ENCODE measurements at regions not wholly inside any gene's neighbourhood (a gene's known extent, or its start where the extent isn't known, plus 50 kb on each side); places are given as distances from the start of the nearest gene placed in this dataset.

GRCh38 chr11:120010775-120011174 is 127.1 kb downstream of the TRIM29 start:
- Histone ChIP-seq H3K27ac (ENCODE audit: insufficient read depth, low read depth, low read length) (no peak overlapping the region), H3K9ac (replicated peaks; ENCODE audit: extremely low read depth, insufficient read depth, low read length) (no peak overlapping the region), H2AFZ (ENCODE audit: low read depth, low read length) (no peak overlapping the region), H4K20me1 (replicated peaks; ENCODE audit: control insufficient read depth, extremely low read depth, insufficient read depth, low read length) (no peaks in the 10 kb centered on the region), H3K9me1 (replicated peaks; ENCODE audit: control insufficient read depth, extremely low read depth, insufficient read depth, low read length) (no peaks in the 10 kb centered on the region), H3K9me3 (replicated peaks; ENCODE audit: control insufficient read depth, insufficient read depth, low read length) (no peaks in the 10 kb centered on the region), H3K4me1 (ENCODE audit: control insufficient read depth, extremely low read depth, insufficient read depth, low read length) (no peaks in the 10 kb centered on the region), H3K27me3 (ENCODE audit: control insufficient read depth in 2 of 2, insufficient read depth in 2 of 2, low read length in 2 of 2) (no peaks in the 10 kb centered on the region), H3K36me3 (ENCODE audit: control insufficient read depth in 2 of 2, extremely low read depth in 1 of 2, insufficient read depth in 2 of 2, low read length in 2 of 2) (no peaks in the 10 kb centered on the region), H3K4me3 (replicated peaks in 1 of 3; ENCODE audit: insufficient read depth in 1 of 3, low read depth in 1 of 3, low read length in 3 of 3) (no peak overlapping the region), H3K4me2 (ENCODE audit: insufficient read depth, low read length) (no peak overlapping the region), H3K79me2 (ENCODE audit: control insufficient read depth, insufficient read depth, low read length) (no peaks in the 10 kb centered on the region)
- FAIRE-seq (no peak), DNase-seq (ENCODE audit: low read depth, low spot score) (no peak)
- ChIA-PET CTCF (no interaction called here), POLR2A (no interaction called here)
- no TSS peak for BruUV-seq (replicated peaks)
- TF ChIP-seq POLR2AphosphoS5 (IDR thresholded peaks at IDR 0.05; ENCODE audit: insufficient read depth, low read depth, low read length) (no peak), MAX (IDR thresholded peaks at IDR 0.05; ENCODE audit: insufficient read depth, insufficient read length) (no peak)
- intact Hi-C loops (cut with micrococcal nuclease): no loop called here
- dilution Hi-C loops (cut with MboI; ENCODE audit: extremely low pct_ligation_motif_present, low sequenced_read_pairs): no loop called here

- FAIRE-seq (no peak), DNase-seq (ENCODE audit: low read depth, low spot score) (no peak)
- TF ChIP-seq FOS (IDR thresholded peaks at IDR 0.05; ENCODE audit: borderline replicate concordance, insufficient read depth, low read length) (no peak), CTCF (IDR thresholded peaks at IDR 0.05; ENCODE audit: extremely low read depth in 1 of 2, insufficient read depth in 1 of 2, low read depth in 1 of 2, low read length in 2 of 2) (no peak), JUN (IDR thresholded peaks at IDR 0.05; ENCODE audit: borderline replicate concordance, insufficient read depth, insufficient read length, low read depth) (no peak), MYC (IDR thresholded peaks at IDR 0.05; ENCODE audit: low read depth, low read length) (no peak), MAX (IDR thresholded peaks at IDR 0.05; ENCODE audit: insufficient read depth, insufficient read length) (no peak), POLR2A (IDR thresholded peaks at IDR 0.05; ENCODE audit: low read depth, low read length) (no peak), POLR2AphosphoS5 (IDR thresholded peaks at IDR 0.05; ENCODE audit: insufficient read depth, low read depth, low read length) (no peak), GATA2 (IDR thresholded peaks at IDR 0.05; ENCODE audit: insufficient read depth, insufficient read length, low read depth, low read length) (no peak), EZH2 (IDR thresholded peaks at IDR 0.05; ENCODE audit: borderline replicate concordance, low read depth, low read length, severe bottlenecking) (no peak)
- no peak overlapping the region for H3K9ac ChIP-seq (replicated peaks; ENCODE audit: extremely low read depth, insufficient read depth, low read length)
- no peaks in the 10 kb centered on the region for H3K36me3 ChIP-seq (ENCODE audit: control insufficient read depth in 2 of 2, extremely low read depth in 1 of 2, insufficient read depth in 2 of 2, low read length in 2 of 2)
- no TSS peak for BruUV-seq (replicated peaks)
- no peak overlapping the region for H3K4me2 ChIP-seq (ENCODE audit: insufficient read depth, low read length)
- no peaks in the 10 kb centered on the region for H3K79me2 ChIP-seq (ENCODE audit: control insufficient read depth, insufficient read depth, low read length)
- dilution Hi-C loops (cut with MboI; ENCODE audit: extremely low pct_ligation_motif_present, low sequenced_read_pairs): no loop called here
- ChIA-PET POLR2A (no interaction called here), CTCF (no interaction called here)
- no peaks in the 10 kb centered on the region for H3K4me1 ChIP-seq (ENCODE audit: control insufficient read depth, extremely low read depth, insufficient read depth, low read length)
- H3K9me1 ChIP-seq (replicated peaks; ENCODE audit: control insufficient read depth, extremely low read depth, insufficient read depth, low read length): no peaks in the 10 kb centered on the region
- H3K9me3 ChIP-seq (replicated peaks; ENCODE audit: control insufficient read depth, insufficient read depth, low read length): no peaks in the 10 kb centered on the region
- no peak overlapping the region for H3K4me3 ChIP-seq (replicated peaks in 1 of 3; ENCODE audit: insufficient read depth in 1 of 3, low read depth in 1 of 3, low read length in 3 of 3)
- H3K27ac ChIP-seq (ENCODE audit: insufficient read depth, low read depth, low read length): no peak overlapping the region
- H3K27me3 ChIP-seq (ENCODE audit: control insufficient read depth in 2 of 2, insufficient read depth in 2 of 2, low read length in 2 of 2): no peaks in the 10 kb centered on the region
- no peaks in the 10 kb centered on the region for H4K20me1 ChIP-seq (replicated peaks; ENCODE audit: control insufficient read depth, extremely low read depth, insufficient read depth, low read length)
- H2AFZ ChIP-seq (ENCODE audit: low read depth, low read length): no peak overlapping the region
- intact Hi-C loops (cut with micrococcal nuclease): no loop called here
Observed at GRCh38 chr11:120009938-120010337, 128.0 kb downstream of the TRIM29 start.

Data from endothelial cell of umbilical vein (primary cell).